ENCODE measurements at regions not wholly inside any gene's neighbourhood (a gene's known extent, or its start where the extent isn't known, plus 50 kb on each side); places are given as distances from the start of the nearest gene placed in this dataset.

DNA sequence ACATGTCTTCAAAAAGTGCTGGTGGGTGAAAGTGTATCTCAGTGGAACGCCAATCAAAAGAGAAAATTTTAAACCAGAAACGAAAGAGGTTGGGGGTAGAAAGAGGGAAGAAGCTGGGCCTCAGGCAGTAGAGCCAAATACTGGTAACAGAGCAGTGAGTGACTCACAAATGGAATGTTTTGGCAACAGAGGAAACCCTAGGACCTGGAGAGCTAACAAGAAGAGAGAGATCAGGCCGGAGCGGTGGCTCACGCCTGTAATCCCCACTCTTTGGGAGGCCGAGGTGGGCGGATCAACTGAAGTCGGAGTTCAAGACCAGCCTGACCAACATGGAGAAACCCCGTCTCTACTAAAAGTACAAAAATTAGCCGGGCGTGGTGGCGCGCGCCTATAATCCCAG lies 450.8 kb upstream of the NAALADL2 start:
- DNase-seq, result no peak

DNA sequence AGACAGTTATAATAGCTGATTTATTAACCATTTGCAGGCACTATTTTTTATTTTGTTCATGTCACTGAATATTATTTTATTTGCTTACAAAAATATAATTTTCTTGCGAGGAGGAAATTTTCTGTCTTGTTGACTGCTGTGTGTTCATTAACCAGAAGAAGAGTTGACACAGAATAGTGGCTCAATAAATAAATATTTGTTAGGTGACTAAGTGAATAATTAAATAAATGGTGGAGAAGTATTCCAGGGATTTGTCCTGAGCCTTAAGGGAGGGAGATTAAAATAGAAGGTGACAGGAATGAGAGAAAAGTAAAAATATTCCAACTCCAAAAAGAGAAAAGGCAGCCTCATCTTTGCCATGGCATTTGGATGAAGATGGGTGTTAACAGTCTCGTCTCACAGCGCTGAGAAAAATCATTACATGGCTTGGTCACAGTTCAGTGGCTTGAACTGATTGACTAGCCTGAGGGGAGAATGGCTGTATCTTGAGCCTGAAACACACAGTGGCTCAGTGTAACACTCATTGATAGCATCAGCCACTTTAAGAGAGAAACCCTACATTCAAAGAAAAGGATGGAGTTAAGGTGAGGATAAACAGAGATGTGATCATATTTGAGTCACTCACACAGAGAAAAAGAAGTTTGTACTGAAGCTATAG lies 449.9 kb upstream of the NAALADL2 start:
- no peak for DNase-seq

DNA sequence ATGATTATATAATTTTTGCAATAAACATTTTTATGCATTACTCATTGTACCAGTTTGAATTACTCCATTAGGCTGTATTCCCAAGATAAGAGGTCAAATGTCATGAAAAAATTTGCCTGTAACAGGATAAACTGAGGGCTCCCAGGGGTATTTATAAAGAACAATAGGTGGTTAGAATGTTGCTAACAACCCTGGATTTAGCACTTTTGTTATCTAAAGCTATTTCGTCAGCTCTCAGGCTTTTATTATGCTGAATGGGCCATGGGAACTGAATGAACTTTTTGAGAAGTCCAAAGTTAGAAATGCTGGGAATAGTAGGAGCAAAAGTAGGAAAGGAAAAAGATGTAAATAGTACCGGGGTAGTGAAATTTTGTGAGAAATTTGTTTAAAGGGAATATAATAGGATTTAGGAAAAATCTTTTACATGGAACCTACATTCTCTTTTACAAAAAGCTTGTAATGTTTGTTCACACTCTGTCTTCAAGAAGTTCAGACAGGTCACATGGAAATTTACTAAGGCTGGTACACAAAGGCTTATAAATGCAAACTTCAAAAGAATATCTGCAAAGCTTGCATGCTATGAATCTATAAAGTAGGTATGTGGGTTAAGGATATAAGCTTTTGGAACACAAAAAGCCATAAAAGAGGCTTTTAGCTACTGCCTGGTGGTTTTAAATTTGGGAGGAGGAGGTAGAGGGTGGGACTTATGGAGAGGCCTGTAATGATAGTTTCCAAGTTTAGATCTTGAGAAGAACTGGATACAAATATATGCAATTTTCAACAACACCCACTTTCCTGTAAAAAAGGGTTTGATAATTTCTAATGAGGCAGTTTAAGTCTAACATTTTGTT lies 445.8 kb upstream of the NAALADL2 start:
- no peak for DNase-seq

DNA sequence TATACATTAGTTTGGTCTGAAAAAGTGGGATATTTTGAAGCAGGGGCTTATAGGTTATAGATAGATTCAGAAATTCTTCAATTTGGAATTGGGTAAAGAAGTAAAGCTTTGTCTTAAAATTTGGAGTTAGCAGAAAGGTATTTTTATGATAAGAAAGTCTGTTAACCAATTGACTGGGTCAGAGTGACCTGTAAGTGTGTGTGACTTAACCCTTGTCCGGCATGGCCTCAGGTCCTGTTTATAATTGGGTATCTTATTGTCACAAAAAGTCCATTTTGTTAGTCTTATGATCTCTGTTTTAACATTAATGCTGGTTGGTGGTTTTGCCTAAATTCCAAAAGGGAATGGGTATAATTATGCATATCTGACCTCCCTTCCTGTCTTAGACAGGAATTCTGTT lies 444.2 kb upstream of the NAALADL2 start:
- no peak for DNase-seq

- peak; percentile 12 for DNase-seq
These were observed 441.6 kb upstream of the NAALADL2 start for GRCh38 chr3:174417573-174417972.

DNA sequence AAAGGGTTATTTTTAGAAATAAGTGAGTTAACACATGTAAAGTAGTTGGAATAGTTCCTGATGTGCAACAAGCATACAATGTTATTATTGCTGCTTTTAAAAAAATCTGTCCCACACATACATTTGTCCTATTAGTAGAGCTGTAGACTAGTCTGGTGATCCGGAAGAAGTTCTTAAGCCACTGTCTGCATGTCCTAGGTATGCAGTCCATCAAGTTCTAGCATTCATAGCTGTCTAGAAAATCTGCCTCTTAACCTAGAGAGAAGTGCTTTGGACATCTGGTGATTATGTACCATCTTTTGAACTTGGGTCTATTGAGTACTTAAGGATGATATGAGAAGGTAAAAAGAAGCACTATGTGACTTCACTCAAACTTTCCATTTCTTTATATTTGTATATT lies 439.9 kb upstream of the NAALADL2 start:
- DNase-seq, result no peak

DNA sequence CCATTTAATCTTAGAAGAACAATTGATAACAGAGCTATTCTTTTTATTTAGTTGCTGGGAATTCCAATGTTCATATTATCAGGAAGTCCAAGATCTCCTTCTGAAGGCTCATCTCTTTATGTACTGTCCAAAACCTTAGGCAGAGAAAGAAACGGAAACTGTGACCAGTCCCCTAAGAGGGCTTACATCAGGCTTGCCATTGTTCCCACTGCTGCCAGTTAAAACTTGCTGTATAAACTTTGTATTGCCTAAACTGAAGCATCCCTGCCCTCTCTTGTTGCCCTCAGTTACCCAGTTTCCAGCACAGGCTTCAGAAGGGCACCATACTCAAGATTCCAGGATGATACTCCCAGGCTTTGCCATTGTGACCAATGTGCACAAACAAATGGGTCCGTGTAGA lies 435.2 kb upstream of the NAALADL2 start:
- no peak for DNase-seq

DNA sequence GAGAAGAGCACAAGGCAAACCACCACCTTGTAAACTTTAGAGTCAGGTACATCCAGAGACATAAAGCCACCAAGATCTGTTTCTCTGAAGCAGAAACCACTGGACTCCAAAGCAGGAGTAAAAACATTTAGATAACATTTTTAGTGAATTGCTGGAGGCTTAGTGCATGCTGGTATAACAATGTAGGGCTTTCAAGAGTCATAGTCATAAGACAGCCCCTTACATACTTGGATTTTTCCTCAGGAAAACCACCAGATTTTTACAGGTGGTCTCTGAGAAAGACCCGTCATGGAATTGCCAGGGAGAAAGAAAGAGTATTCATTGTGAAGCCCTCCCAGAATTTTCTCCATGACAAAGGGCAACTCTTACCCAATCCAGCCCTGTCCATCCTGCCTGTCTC lies 434.5 kb upstream of the NAALADL2 start:
- DNase-seq, result no peak

DNA sequence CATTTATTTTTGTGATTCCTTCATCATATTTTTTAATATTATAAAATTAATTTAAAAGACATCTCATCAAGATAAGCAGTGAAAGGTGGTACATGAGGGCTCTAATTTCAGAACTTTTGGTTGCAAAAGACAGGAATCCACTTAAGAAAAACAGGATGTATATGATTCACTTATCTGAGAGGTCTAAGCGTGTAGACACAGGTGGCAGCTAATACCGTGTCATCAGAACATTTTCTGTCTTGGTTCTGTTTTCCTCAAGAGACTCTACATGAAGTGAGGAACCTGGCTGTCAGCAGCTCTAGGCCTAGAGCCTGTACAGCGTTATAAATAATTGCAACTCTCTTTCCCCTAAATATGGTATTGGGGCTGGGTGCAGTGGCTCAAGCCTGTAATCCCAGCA lies 433.7 kb upstream of the NAALADL2 start:
- DNase-seq, result no peak

DNA sequence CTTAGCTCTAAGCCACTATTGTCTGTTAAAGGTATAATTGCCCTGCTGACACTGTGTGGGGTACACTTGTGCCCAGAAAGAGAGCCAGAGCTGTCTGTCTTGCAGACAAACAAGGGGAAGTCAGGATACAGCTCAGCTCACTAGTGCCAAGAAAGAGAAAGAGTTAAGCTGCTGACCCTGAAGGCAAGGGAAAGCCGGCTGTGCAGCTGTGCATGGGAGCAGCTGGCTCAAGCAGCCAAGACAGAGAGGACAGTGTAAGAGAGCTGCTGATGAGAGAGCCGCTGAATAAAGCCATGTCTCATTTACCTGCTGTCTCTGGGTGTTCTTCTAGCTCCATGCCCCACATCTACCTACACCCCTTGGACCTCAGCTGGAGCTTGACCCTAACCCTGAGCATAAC lies 428.1 kb upstream of the NAALADL2 start:
- DNase-seq, result no peak

- no peak for DNase-seq
These were observed 427.4 kb upstream of the NAALADL2 start for GRCh38 chr3:174431717-174432116.

GRCh38 chr3:174436367-174436766 lies 422.8 kb upstream of the NAALADL2 start:
- peak; percentile 35 for DNase-seq

- DNase-seq, result no peak
These were observed 420.5 kb upstream of the NAALADL2 start for GRCh38 chr3:174438501-174439145.

DNA sequence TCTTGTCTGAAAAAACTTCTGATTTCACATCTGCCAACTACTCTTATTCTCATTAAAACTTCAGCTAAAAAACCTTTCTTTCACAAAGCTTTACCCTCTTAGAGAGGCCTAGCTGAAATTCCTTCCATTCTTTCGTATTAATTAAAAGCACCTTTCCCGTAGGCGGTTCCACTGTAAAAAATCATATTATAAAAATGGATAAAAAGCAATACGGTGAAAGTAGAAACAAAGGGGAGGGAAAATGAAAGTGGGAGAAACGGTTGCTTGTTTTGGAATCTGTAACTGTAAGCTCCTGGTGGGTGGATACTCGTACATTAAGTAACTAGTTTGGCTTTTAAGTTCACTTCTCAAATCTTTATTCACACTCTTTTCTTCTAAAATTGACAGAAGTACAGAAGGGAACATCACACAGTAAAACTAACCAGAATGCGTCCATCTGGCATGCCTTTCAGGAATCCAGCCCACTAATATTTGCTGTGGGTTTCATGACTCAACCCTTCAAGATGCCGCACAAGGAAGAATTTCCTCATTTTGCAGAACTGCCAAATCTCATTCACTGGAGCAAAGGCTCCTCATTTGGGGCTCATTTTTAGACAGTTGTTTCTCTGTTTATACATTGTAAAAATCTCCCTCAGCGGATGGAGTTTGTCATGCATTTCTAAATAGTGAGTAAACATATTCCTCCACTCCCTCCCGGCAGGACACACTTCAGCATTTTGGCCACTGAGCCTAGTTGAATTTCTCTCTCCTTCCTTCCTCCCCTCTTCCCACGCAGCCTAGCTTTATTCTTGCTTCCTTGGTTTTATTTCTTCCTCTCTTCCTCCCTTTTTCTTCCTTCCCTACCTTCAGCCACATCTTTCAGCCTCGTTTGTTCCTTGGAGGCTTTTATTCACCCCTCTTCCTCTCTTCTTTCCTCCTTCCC lies 419.5 kb upstream of the NAALADL2 start:
- DNase-seq, result peak; percentile 31

DNA sequence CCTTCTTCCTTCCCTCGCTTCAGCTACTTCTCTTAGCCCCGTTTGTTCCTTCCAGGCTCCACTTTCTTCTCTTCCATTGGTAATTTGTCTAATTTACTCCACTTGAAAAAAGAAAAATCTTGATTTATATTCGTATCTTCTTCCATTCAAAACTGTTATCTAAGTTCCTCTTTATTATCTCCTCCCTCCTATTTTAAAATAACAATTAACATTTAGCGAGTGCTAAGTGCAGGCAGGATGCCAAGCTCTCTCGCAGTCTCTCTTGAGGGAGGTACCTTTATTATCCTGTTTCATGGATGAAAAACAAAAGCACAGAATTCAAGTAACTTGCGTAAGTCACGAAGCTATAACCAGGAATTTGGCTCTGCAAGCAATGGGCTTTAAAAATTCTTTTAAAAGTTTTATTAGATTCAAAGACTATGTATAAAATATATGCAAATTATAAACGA lies 418.9 kb upstream of the NAALADL2 start:
- peak; percentile 63 for DNase-seq

DNA sequence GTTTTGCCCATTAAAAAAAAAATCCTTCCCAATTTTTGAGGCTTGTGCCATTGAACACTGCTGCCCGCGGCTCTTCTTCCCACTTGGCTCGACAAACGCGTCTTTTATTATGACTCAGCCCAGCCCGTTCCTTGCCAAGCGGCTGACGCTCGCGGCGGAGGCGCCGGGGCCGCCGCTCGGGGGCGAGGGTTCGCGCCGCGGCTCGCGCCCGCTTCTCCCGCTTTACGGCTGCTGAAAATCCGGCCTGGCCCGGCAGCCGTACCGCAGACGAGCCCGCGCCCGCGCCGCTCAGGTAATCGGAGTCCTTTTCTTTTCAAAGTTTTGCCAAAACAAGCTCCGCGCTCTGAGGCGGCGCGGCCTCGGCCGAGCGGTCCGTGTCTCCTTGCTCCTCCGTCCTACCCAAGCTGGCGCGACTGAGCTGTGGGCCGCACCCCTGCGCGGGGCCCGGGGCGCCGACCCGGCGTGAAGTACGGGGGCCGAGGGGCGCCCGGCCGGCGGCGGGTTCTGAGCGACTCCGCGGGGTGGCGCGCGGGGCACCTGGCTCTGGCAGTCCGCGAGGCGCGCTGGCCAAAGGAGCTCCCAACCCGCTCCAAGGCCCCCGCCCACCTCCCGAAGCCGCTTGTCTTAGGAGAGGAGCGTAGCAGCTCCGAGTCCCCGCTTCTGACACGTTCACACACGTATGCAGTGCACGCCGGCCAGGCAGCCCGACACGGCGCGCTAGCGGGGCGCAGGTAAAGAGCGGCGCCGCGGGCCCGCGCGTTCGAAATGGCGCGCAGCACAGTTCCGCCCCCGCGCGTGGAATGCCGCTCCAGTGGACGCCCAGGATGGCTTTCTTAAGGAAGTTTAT lies 418.2 kb upstream of the NAALADL2 start:
- DNase-seq, result peak; percentile 87

- peak; percentile 31 for DNase-seq
These were observed 417.4 kb upstream of the NAALADL2 start for GRCh38 chr3:174441588-174442301.

DNA sequence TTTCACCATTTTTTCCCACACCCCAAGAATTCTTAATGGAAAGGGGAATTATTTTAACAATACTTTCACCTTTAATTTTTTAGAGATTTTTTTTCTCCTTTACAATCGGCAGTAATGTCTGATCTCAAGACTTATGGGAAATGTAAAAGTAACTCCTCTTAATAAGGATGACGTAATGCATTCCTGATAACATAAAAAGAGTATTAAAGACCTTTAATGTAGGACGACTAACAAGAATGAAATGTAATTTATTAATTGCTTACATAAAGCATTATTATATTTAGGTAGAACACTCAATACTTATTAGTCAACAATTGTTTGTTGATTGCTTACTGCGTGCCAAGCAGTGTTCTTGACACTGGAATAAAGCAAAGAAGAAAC lies 416.8 kb upstream of the NAALADL2 start:
- no peak for DNase-seq

DNA sequence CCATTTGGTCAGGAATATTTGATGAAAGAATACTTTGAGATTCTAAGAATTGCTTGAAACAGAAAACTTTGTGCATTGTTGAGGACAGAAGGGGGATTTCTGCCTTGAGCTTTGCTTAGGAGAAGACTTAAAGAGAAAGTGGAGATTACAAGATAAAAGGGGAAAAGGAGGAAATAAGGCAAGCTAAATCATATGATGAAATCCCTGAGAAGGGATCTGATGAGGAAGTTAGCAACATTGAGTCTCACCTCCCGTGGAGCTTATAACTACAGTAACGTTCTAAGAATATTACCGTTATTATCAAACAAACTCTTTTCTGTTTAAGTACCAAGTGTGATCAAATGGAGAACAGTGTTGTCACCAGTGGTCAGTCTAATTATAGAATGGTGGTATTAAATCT lies 414.7 kb upstream of the NAALADL2 start:
- DNase-seq, result peak; percentile 30

DNA sequence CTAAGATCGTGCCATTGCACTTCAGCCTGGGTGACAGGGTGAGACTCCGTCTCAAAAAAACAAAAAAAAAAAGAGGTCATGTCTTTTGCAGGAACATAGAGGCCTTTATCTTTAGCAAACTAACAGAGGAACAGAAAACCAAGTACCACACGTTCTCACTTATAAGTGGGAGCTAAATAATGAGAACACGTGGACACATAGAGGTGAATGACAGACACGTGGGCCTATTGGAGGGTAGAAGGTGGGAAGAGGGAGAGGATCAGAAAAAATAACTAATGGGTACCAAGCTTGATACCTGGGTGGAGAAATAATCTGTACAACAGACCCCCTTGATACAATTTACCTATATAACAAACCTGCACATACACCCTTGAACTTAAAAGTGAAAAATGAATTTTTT lies 401.4 kb upstream of the NAALADL2 start:
- DNase-seq, result no peak

DNA sequence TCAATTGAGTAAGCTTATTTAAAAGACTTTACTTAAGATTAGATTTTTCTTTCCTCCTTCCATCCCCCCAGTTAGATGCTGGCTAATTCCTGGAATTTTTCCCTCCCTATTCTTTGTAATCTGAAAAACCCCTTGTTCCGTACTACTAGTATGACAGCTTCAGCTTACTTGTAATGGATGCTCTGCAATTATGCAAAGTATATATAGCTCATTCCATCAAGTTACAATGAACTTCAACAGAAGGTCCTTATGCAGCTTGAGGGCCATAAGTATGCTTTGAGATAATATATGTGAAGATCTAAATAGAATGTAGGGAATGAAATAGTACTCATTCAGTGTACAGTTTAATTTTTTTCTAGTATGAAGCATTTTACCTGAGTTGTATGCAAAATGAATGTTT lies 398.3 kb upstream of the NAALADL2 start:
- no peak for DNase-seq
